ENCODE measurements at regions not wholly inside any gene's neighbourhood (a gene's known extent, or its start where the extent isn't known, plus 50 kb on each side); places are given as distances from the start of the nearest gene placed in this dataset.

- WGBS, 2 donors, result 96 to 97% methylated on average over 22 of the region's 22 CpGs
- no peak overlapping the region for H3K9ac ChIP-seq (ENCODE audit: insufficient read depth in 1 of 2, low read length in 2 of 2)
- no peak overlapping the region for H3K27ac ChIP-seq (ENCODE audit: low read depth in 1 of 2, low read length in 1 of 2)
- no peaks in the 10 kb centered on the region for H3K36me3 ChIP-seq (ENCODE audit: control insufficient read depth in 4 of 4, insufficient read depth in 4 of 4, low read length in 4 of 4)
- DNase-seq (no peak), ATAC-seq (ENCODE audit: insufficient read depth, low FRiP score) (no peak)
- no peak overlapping the region for H3K4me3 ChIP-seq
- TF ChIP-seq, protein P1, sequence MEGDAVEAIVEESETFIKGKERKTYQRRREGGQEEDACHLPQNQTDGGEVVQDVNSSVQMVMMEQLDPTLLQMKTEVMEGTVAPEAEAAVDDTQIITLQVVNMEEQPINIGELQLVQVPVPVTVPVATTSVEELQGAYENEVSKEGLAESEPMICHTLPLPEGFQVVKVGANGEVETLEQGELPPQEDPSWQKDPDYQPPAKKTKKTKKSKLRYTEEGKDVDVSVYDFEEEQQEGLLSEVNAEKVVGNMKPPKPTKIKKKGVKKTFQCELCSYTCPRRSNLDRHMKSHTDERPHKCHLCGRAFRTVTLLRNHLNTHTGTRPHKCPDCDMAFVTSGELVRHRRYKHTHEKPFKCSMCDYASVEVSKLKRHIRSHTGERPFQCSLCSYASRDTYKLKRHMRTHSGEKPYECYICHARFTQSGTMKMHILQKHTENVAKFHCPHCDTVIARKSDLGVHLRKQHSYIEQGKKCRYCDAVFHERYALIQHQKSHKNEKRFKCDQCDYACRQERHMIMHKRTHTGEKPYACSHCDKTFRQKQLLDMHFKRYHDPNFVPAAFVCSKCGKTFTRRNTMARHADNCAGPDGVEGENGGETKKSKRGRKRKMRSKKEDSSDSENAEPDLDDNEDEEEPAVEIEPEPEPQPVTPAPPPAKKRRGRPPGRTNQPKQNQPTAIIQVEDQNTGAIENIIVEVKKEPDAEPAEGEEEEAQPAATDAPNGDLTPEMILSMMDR (IDR thresholded peaks at IDR 0.05; ENCODE audit: control extremely low read depth, extremely low read depth), result no peak
- H3K27me3 ChIP-seq (ENCODE audit: control insufficient read depth in 3 of 3, insufficient read depth in 3 of 3, low read length in 2 of 3), result no peaks in the 10 kb centered on the region
- H3K4me1 ChIP-seq (ENCODE audit: control insufficient read depth in 5 of 5, insufficient read depth in 5 of 5, low read length in 5 of 5), result peaks cover 0 to 3% (median 0%) of the 10 kb centered on the region in 5 donors
- peaks cover 0 to 7% (median 0%) of the 10 kb centered on the region in 4 donors for H3K9me3 ChIP-seq (ENCODE audit: control insufficient read depth in 4 of 4, insufficient read depth in 3 of 4, low read length in 3 of 4)
Observed at GRCh38 chr1:194118086-194118485, 931.7 kb upstream of the B3GALT2 start.

GRCh38 chr1:194117582-194117981 is 931.2 kb upstream of the B3GALT2 start:
- Histone ChIP-seq H3K9me3 (ENCODE audit: control insufficient read depth in 4 of 4, insufficient read depth in 3 of 4, low read length in 3 of 4) (peaks cover 0 to 7% (median 0%) of the 10 kb centered on the region in 4 donors), H3K36me3 (ENCODE audit: control insufficient read depth in 4 of 4, insufficient read depth in 4 of 4, low read length in 4 of 4) (no peaks in the 10 kb centered on the region), H3K9ac (ENCODE audit: insufficient read depth in 1 of 2, low read length in 2 of 2) (no peak overlapping the region), H3K4me3 (no peak overlapping the region), H3K4me1 (ENCODE audit: control insufficient read depth in 5 of 5, insufficient read depth in 5 of 5, low read length in 5 of 5) (peaks cover 0 to 3% (median 0%) of the 10 kb centered on the region in 5 donors), H3K27ac (ENCODE audit: low read depth in 1 of 2, low read length in 1 of 2) (no peak overlapping the region), H3K27me3 (ENCODE audit: control insufficient read depth in 3 of 3, insufficient read depth in 3 of 3, low read length in 2 of 3) (no peaks in the 10 kb centered on the region)
- ATAC-seq (ENCODE audit: insufficient read depth, low FRiP score), result no peak
- TF ChIP-seq, protein P1 (IDR thresholded peaks at IDR 0.05; ENCODE audit: control extremely low read depth, extremely low read depth), result no peak
- 83 to 84% methylated on average over 8 of the region's 8 CpGs for WGBS, 2 donors
- no peak for DNase-seq

DNA sequence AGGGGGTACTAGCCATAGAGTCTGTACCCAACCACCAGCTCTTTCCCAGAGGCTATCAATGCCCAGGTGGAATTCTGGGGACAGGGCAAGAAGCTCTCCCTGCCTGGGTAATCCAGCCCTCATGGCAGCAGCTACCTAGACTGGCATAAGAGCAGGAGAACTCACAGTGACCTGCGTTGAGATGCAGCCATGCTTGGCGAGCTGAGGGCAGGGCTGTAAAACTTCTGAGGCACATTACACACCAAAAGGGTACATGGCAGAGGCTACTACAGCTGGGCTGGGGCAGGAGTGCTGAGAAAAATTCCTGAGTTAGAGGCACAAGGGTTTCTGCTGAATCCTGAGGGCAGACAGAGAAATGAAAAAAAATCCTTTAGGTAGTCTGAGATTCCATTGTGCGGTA is 927.9 kb upstream of the B3GALT2 start:
- ATAC-seq (ENCODE audit: insufficient read depth, low FRiP score) (no peak), DNase-seq (no peak)
- TF ChIP-seq, protein P1 (IDR thresholded peaks at IDR 0.05; ENCODE audit: control extremely low read depth, extremely low read depth), result no peak
- 57 to 83% methylated on average over 3 of the region's 3 CpGs for WGBS, 2 donors
- peaks cover 0 to 3% (median 0%) of the 10 kb centered on the region in 5 donors for H3K4me1 ChIP-seq (ENCODE audit: control insufficient read depth in 5 of 5, insufficient read depth in 5 of 5, low read length in 5 of 5)
- H3K36me3 ChIP-seq (ENCODE audit: control insufficient read depth in 4 of 4, insufficient read depth in 4 of 4, low read length in 4 of 4), result no peaks in the 10 kb centered on the region
- no peak overlapping the region for H3K9ac ChIP-seq (ENCODE audit: insufficient read depth in 1 of 2, low read length in 2 of 2)
- no peak overlapping the region for H3K4me3 ChIP-seq
- H3K27me3 ChIP-seq (ENCODE audit: control insufficient read depth in 3 of 3, insufficient read depth in 3 of 3, low read length in 2 of 3), result no peaks in the 10 kb centered on the region
- H3K27ac ChIP-seq (ENCODE audit: low read depth in 1 of 2, low read length in 1 of 2), result no peak overlapping the region
- H3K9me3 ChIP-seq (ENCODE audit: control insufficient read depth in 4 of 4, insufficient read depth in 3 of 4, low read length in 3 of 4), result peaks cover 0 to 7% (median 0%) of the 10 kb centered on the region in 4 donors

- no peak for DNase-seq
- no peak overlapping the region for H3K4me3 ChIP-seq
- TF ChIP-seq, protein P1 (IDR thresholded peaks at IDR 0.05; ENCODE audit: control extremely low read depth, extremely low read depth), result no peak
- no peak overlapping the region for H3K27ac ChIP-seq (ENCODE audit: low read depth in 1 of 2, low read length in 1 of 2)
- no peak overlapping the region for H3K9ac ChIP-seq (ENCODE audit: insufficient read depth in 1 of 2, low read length in 2 of 2)
- no peaks in the 10 kb centered on the region for H3K9me3 ChIP-seq (ENCODE audit: control insufficient read depth in 4 of 4, insufficient read depth in 3 of 4, low read length in 3 of 4)
- no peaks in the 10 kb centered on the region for H3K27me3 ChIP-seq (ENCODE audit: control insufficient read depth in 3 of 3, insufficient read depth in 3 of 3, low read length in 2 of 3)
- ATAC-seq (ENCODE audit: insufficient read depth, low FRiP score), result no peak
- no peaks in the 10 kb centered on the region for H3K36me3 ChIP-seq (ENCODE audit: control insufficient read depth in 4 of 4, insufficient read depth in 4 of 4, low read length in 4 of 4)
- WGBS, 2 donors, result 69 to 92% methylated on average over 2 of the region's 2 CpGs
- no peaks in the 10 kb centered on the region for H3K4me1 ChIP-seq (ENCODE audit: control insufficient read depth in 5 of 5, insufficient read depth in 5 of 5, low read length in 5 of 5)
Observed at GRCh38 chr1:194105381-194105780, 919.0 kb upstream of the B3GALT2 start.

Data from lung (tissue), 11 donors.